MM.1S (cell line): ENCODE measurements at regions not wholly inside any gene's neighbourhood (a gene's known extent, or its start where the extent isn't known, plus 50 kb on each side); places are given as distances from the start of the nearest gene placed in this dataset.

ENCODE experiments used
- DNase-seq: peaks from one replicate; pipeline ENCODE4 v3.0.0-alpha.2; 2015
- H2AFZ ChIP-seq: fragments of 300-600 bp; sonication (generic); 2 replicates; pipeline ENCODE4 v1.6.0; 2016; ENCODE audit warnings: antibody characterized with exemption, low read length
- H3F3A ChIP-seq: fragments of 300-600 bp; sonication (generic); 2 replicates; pipeline ENCODE4 v1.6.1; 2016; ENCODE audit warnings: mild to moderate bottlenecking, antibody characterized with exemption, low read length, moderate library complexity, mixed read lengths; ENCODE audit not compliant: insufficient read depth
- H3K27ac ChIP-seq: fragments of 300-600 bp; sonication (generic); 2 replicates; pipeline ENCODE4 v1.5.1; 2016; ENCODE audit warnings: mild to moderate bottlenecking, low read length
- H3K27me3 ChIP-seq: fragments of 300-600 bp; sonication (generic); replicated peaks from 2 replicates; pipeline ENCODE4 v1.6.0; 2016; ENCODE audit warnings: low read length; ENCODE audit not compliant: insufficient read depth
- H3K36me3 ChIP-seq: fragments of 300-600 bp; sonication (generic); replicated peaks from 2 replicates; pipeline ENCODE4 v1.6.1; 2016; ENCODE audit warnings: mild to moderate bottlenecking, low read length, mixed read lengths; ENCODE audit not compliant: insufficient read depth
- H3K4me1 ChIP-seq: fragments of 300-600 bp; sonication (generic); 2 replicates; pipeline ENCODE4 v1.6.1; 2016; ENCODE audit warnings: low read length, mixed read lengths
- H3K4me2 ChIP-seq: fragments of 300-600 bp; sonication (generic); 2 replicates; pipeline ENCODE4 v1.6.0; 2016; ENCODE audit warnings: low read depth, low read length
- H3K4me3 ChIP-seq: fragments of 300-600 bp; sonication (generic); 2 replicates; pipeline ENCODE4 v1.5.1; 2016; ENCODE audit warnings: low read length, mixed read lengths
- H3K79me2 ChIP-seq: fragments of 300-600 bp; sonication (generic); 2 replicates; pipeline ENCODE4 v1.6.1; 2016; ENCODE audit warnings: mixed run types, low read length, mixed read lengths
- H3K9ac ChIP-seq: fragments of 300-600 bp; sonication (generic); 2 replicates; pipeline ENCODE4 v1.6.1; 2016; ENCODE audit warnings: low read length, mixed read lengths
- H3K9me2 ChIP-seq: fragments of 300-600 bp; sonication (generic); replicated peaks from 2 replicates; pipeline ENCODE4 v1.6.1; 2016; ENCODE audit warnings: mild to moderate bottlenecking, low read length, mixed read lengths; ENCODE audit not compliant: insufficient read depth
- H3K9me3 ChIP-seq: fragments of 300-600 bp; sonication (generic); replicated peaks from 2 replicates; pipeline ENCODE4 v1.6.1; 2016; ENCODE audit warnings: mild to moderate bottlenecking, low read length, mixed read lengths; ENCODE audit not compliant: insufficient read depth
- H4K20me1 ChIP-seq: fragments of 300-600 bp; sonication (generic); 2 replicates; pipeline ENCODE4 v1.6.1; 2016; ENCODE audit warnings: mild to moderate bottlenecking, low read length, moderate library complexity, mixed read lengths; ENCODE audit not compliant: insufficient read depth
- CTCF ChIP-seq: fragments of 300-600 bp; sonication (generic); IDR thresholded peaks from 2 replicates; pipeline ENCODE4 v1.5.1; 2016; ENCODE audit warnings: antibody characterized with exemption, low read length, mixed read lengths
- EZH2 ChIP-seq: fragments of 300-600 bp; sonication (generic); optimal IDR thresholded peaks from 2 replicates; pipeline ENCODE3; 2017; ENCODE audit warnings: low read depth, mild to moderate bottlenecking, antibody characterized with exemption, low read length, mixed read lengths
- EZH2phosphoT487 ChIP-seq: fragments of 300-600 bp; sonication (generic); IDR thresholded peaks from 2 replicates; pipeline ENCODE4 v1.6.1; 2018; ENCODE audit warnings: antibody characterized with exemption, low read length

DNA sequence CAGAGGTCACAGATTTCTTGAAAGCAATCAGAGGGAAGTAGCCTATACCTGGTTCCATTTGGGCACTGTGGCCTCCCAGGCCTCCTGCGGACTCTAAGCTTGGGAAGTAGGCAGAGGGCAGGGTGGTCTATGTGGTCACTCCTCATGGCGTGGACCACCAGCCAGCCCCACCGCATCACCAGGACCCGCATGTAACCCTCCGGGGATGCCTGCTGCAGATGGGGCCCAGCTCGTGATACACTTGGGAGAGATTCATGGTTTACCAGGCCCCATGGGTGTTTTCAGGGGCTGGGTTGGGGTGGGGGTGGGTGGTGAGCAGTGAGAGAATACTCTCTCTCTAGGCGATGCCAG, 123.7 kb downstream of the ASB7 start:
- no peak overlapping the region for H3K9ac ChIP-seq
- TF ChIP-seq CTCF, result no peak
- H3K9me2 ChIP-seq, result no peaks in the 10 kb centered on the region
- no peaks in the 10 kb centered on the region for H3K27me3 ChIP-seq
- H4K20me1 ChIP-seq, result no peaks in the 10 kb centered on the region
- H3F3A ChIP-seq, result no peaks in the 10 kb centered on the region
- H2AFZ ChIP-seq, result no peak overlapping the region
- no peak for DNase-seq
- no peaks in the 10 kb centered on the region for H3K4me1 ChIP-seq
- H3K9me3 ChIP-seq, result no peaks in the 10 kb centered on the region
- no peak overlapping the region for H3K4me3 ChIP-seq
- H3K79me2 ChIP-seq, result no peaks in the 10 kb centered on the region
- no peak overlapping the region for H3K4me2 ChIP-seq
- no peak overlapping the region for H3K27ac ChIP-seq
- H3K36me3 ChIP-seq, result no peaks in the 10 kb centered on the region

DNA sequence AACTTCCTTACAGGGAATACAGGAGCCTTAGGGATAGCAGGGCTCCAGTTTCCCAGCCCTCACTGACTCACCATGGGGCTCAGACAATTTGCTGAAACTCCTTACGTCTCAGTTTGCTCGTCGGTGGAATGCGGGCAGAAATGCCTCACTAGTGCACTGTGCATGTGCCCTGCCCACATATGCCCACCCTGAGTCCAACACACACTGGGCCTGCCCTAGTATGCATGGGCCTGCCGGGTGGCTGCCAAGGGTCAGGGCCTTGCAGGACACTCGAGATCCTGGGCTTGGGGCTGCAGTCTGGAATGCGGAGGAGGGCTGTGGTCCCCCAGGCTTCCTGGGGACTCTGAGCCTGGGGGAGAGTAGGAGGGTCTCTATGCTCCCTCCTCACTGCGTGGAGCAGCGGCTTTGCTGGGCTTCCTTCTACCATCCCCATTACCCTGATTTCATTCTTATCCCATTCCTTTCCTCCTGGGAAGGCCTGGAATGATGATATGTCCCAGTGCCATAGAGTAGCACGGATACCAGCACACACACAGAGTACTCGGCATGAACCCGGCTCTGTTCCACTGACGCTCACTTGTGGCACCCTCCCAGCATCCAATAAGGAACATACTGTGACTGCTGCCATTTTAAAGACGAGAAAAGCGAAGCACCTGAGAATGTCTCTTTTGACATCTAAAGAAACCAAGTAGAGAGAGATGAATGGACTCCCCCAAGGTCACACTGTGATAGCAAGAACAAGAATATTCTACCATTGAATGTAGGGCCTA, 124.2 kb downstream of the ASB7 start:
- Histone ChIP-seq H4K20me1 (no peaks in the 10 kb centered on the region), H3K79me2 (no peaks in the 10 kb centered on the region), H2AFZ (no peak overlapping the region), H3K27me3 (no peaks in the 10 kb centered on the region), H3F3A (no peaks in the 10 kb centered on the region), H3K4me1 (no peaks in the 10 kb centered on the region), H3K9me2 (no peaks in the 10 kb centered on the region), H3K36me3 (no peaks in the 10 kb centered on the region), H3K27ac (no peak overlapping the region), H3K9me3 (no peaks in the 10 kb centered on the region), H3K9ac (no peak overlapping the region), H3K4me2 (no peak overlapping the region), H3K4me3 (no peak overlapping the region)
- no peak for TF ChIP-seq EZH2phosphoT487
- no peak for TF ChIP-seq EZH2
- no peak for TF ChIP-seq CTCF
- DNase-seq, result no peak

DNA sequence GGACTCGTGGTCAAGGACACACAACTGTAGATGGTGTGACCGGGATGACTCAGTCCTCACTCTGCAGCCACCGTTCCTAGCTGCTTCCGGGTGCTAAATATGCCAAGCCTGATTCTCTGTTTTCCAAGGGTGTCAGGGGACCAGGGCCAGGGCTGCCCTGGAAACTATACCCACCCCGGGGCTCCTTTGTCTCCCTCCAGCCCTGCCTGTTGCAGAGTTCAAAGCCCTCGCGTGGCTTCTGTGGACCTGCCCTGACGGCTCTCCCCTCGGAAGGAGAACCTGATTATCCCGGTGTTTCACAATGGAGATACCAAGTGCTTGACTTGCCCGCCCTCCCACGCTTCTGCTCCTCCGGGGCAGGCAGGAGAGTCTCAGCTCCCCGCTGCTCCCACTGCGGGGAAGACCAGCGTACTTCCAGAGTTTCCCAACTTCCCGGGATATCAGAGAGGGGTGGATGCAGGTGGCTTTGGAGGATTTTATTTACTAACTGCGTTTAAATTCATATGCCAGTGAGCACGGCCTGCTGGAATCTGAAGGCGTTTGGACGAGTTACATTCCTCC, 125.0 kb downstream of the ASB7 start:
- Histone ChIP-seq H3K9ac (no peak overlapping the region), H3K4me2 (no peak overlapping the region), H3K9me2 (no peaks in the 10 kb centered on the region), H3K4me1 (no peaks in the 10 kb centered on the region), H3K9me3 (no peaks in the 10 kb centered on the region), H3K27me3 (no peaks in the 10 kb centered on the region), H3K27ac (no peak overlapping the region), H3F3A (no peaks in the 10 kb centered on the region), H2AFZ (no peak overlapping the region), H3K36me3 (no peaks in the 10 kb centered on the region), H3K79me2 (no peaks in the 10 kb centered on the region), H3K4me3 (no peak overlapping the region), H4K20me1 (no peaks in the 10 kb centered on the region)
- DNase-seq, result no peak
- TF ChIP-seq CTCF (no peak), EZH2 (no peak), EZH2phosphoT487 (no peak)
